LNCAP (cell line): ENCODE measurements at regions not wholly inside any gene's neighbourhood (a gene's known extent, or its start where the extent isn't known, plus 50 kb on each side); places are given as distances from the start of the nearest gene placed in this dataset.

Source experiments
- TF ChIP-seq, protein P1 (sequence below): fragments of 450-650 bp; IDR thresholded peaks from 2 replicates; pipeline ENCODE4 v1.5.1; 2017; ENCODE audit warnings: mild to moderate bottlenecking

GRCh38 chr1:108043707-108044106, 78.7 kb upstream of the VAV3 start:
- TF ChIP-seq, protein P1, sequence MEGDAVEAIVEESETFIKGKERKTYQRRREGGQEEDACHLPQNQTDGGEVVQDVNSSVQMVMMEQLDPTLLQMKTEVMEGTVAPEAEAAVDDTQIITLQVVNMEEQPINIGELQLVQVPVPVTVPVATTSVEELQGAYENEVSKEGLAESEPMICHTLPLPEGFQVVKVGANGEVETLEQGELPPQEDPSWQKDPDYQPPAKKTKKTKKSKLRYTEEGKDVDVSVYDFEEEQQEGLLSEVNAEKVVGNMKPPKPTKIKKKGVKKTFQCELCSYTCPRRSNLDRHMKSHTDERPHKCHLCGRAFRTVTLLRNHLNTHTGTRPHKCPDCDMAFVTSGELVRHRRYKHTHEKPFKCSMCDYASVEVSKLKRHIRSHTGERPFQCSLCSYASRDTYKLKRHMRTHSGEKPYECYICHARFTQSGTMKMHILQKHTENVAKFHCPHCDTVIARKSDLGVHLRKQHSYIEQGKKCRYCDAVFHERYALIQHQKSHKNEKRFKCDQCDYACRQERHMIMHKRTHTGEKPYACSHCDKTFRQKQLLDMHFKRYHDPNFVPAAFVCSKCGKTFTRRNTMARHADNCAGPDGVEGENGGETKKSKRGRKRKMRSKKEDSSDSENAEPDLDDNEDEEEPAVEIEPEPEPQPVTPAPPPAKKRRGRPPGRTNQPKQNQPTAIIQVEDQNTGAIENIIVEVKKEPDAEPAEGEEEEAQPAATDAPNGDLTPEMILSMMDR, result no peak

DNA sequence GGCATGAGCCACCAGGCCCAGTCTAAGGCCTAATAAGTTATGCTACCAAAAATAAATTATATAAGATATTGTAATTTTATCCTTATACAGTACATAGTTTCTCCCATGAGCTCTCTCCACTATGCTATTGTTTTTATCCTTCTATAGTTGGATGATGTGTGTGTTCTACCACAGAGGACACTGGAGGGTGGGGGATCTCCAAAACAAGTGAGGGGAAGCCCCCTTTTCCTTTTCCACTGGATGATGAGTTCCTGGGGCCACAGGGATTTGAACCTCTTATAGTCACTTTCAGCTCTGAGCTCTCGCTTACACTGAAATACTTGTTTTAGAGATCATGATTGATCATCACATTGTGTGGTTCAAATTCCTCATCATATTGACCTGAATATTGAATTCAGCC, 77.6 kb upstream of the VAV3 start:
- TF ChIP-seq, protein P1, result no peak

GRCh38 chr1:108041360-108042142, 76.6 kb upstream of the VAV3 start:
- TF ChIP-seq, protein P1, result no peak

GRCh38 chr1:108038653-108039236, 73.8 kb upstream of the VAV3 start:
- TF ChIP-seq, protein P1, result no peak

GRCh38 chr1:108036796-108037562, 72.0 kb upstream of the VAV3 start:
- TF ChIP-seq, protein P1, result no peak

GRCh38 chr1:108034396-108034795, 69.4 kb upstream of the VAV3 start:
- TF ChIP-seq, protein P1, result no peak

DNA sequence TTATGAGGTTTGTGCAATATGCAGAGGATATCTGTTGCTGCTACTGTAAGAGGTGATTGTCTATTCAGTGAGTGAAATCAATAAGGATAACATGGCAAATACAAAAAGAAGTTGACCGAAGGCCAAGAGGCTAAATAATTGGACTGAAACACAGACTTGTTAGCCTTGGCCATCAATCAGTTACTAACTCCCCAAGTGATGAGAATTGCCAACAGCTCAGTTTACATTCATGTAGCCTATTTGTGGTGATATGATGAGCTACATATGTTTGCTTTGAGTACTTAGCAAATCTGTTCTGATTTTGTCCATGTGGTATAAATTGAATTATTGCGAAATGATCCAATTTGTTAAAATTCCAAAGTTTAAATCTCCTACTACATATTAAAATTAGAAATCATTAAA, 68.6 kb upstream of the VAV3 start:
- TF ChIP-seq, protein P1, result no peak
